ENCODE measurements at regions not wholly inside any gene's neighbourhood (a gene's known extent, or its start where the extent isn't known, plus 50 kb on each side); places are given as distances from the start of the nearest gene placed in this dataset.

DNA sequence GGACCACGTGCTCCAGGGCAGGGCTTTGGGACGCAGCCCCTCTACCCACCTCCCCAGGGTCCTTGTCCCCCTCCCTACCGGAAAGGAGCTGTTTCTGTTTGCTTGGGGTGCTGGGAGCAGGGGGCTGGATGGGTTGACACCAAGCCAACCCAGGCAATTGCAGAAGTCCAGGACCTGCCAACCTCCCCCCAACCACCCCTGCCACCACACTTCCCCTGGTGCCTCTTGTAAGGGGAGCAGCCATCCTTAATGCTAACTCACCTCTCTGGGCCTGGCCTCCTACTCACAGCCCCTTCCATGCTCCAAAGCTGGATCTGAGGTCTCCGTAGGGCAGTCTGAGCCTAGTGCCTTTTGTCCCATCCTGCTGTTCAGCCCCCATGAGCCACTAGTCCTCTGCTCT is 631.9 kb downstream of the BCOR start:
- TF ChIP-seq, protein P1, sequence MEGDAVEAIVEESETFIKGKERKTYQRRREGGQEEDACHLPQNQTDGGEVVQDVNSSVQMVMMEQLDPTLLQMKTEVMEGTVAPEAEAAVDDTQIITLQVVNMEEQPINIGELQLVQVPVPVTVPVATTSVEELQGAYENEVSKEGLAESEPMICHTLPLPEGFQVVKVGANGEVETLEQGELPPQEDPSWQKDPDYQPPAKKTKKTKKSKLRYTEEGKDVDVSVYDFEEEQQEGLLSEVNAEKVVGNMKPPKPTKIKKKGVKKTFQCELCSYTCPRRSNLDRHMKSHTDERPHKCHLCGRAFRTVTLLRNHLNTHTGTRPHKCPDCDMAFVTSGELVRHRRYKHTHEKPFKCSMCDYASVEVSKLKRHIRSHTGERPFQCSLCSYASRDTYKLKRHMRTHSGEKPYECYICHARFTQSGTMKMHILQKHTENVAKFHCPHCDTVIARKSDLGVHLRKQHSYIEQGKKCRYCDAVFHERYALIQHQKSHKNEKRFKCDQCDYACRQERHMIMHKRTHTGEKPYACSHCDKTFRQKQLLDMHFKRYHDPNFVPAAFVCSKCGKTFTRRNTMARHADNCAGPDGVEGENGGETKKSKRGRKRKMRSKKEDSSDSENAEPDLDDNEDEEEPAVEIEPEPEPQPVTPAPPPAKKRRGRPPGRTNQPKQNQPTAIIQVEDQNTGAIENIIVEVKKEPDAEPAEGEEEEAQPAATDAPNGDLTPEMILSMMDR (IDR thresholded peaks at IDR 0.05) = no peak
- no peak for TF ChIP-seq POLR2A (IDR thresholded peaks at IDR 0.05)
- TF ChIP-seq EP300 (IDR thresholded peaks at IDR 0.05) = no peak
